WERI-Rb-1 (cell line): ENCODE measurements at regions not wholly inside any gene's neighbourhood (a gene's known extent, or its start where the extent isn't known, plus 50 kb on each side); places are given as distances from the start of the nearest gene placed in this dataset.

Experiments used
- DNase-seq: peaks from one replicate; pipeline ENCODE4 v3.0.0-alpha.2; 2020
- H3K27ac ChIP-seq: fragments of 250-450 bp; sonication (Bioruptor Pico); 2 replicates; pipeline ENCODE4 v1.5.1; 2020; ENCODE audit warnings: mild to moderate bottlenecking, moderate library complexity
- H3K27me3 ChIP-seq: fragments of 250-450 bp; sonication (Bioruptor Pico); 2 replicates; pipeline ENCODE4 v1.5.1; 2021; ENCODE audit warnings: mild to moderate bottlenecking, low read depth, moderate library complexity; ENCODE audit not compliant: insufficient read depth, severe bottlenecking
- H3K36me3 ChIP-seq: fragments of 250-450 bp; sonication (Bioruptor Pico); 2 replicates; pipeline ENCODE4 v1.5.1; 2020; ENCODE audit warnings: mild to moderate bottlenecking, moderate library complexity
- H3K4me3 ChIP-seq: 2 replicates; pipeline ENCODE4 v1.5.1; 2011; ENCODE audit warnings: low read depth, mild to moderate bottlenecking, control low read depth, low read length
- H3K9me3 ChIP-seq: fragments of 250-450 bp; sonication (Bioruptor Pico); 2 replicates; pipeline ENCODE4 v1.5.1; 2021; ENCODE audit warnings: mild to moderate bottlenecking, moderate library complexity; ENCODE audit not compliant: severe bottlenecking
- TF ChIP-seq, protein P1 (sequence below): IDR thresholded peaks from 2 replicates; pipeline ENCODE4 v1.5.1; 2011; ENCODE audit warnings: low read depth, mild to moderate bottlenecking, control low read depth, inconsistent platforms, low read length

DNA sequence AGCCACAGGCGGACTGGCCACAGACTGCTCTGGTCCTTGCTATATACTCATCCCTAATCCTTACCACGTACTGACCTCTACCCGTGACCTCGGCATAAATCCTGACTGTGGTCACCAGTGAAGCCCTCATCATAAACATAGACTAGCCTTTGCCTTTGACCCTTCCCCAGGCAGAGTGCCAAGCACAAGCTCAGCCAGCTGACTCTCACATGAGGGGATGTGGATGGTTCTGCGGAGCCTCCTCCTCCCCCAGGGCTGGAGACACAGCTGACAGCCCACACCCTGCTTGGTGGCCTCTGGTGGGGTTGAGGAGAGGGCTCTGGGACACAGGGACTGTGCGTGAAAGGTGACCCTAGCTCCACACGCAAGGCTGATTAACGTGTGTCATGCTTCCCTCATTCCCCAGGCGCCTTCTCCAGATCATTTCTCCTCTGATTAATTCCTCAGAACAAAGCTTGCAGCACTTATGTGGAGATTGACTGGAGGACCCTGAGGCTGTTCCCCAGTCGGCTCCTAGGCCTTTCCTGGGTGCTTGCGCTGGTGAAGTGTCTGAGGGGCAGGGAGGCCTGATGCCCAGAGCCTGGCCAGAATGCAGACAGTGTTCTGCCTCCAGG, 241.5 kb upstream of the NLRP1 start:
- Histone ChIP-seq H3K9me3 (peaks cover 2% of the 10 kb centered on the region), H3K4me3 (no peak overlapping the region), H3K27me3 (no peaks in the 10 kb centered on the region), H3K27ac (no peak overlapping the region), H3K36me3 (no peaks in the 10 kb centered on the region)
- TF ChIP-seq, protein P1, sequence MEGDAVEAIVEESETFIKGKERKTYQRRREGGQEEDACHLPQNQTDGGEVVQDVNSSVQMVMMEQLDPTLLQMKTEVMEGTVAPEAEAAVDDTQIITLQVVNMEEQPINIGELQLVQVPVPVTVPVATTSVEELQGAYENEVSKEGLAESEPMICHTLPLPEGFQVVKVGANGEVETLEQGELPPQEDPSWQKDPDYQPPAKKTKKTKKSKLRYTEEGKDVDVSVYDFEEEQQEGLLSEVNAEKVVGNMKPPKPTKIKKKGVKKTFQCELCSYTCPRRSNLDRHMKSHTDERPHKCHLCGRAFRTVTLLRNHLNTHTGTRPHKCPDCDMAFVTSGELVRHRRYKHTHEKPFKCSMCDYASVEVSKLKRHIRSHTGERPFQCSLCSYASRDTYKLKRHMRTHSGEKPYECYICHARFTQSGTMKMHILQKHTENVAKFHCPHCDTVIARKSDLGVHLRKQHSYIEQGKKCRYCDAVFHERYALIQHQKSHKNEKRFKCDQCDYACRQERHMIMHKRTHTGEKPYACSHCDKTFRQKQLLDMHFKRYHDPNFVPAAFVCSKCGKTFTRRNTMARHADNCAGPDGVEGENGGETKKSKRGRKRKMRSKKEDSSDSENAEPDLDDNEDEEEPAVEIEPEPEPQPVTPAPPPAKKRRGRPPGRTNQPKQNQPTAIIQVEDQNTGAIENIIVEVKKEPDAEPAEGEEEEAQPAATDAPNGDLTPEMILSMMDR, result no peak
- no peak for DNase-seq

DNA sequence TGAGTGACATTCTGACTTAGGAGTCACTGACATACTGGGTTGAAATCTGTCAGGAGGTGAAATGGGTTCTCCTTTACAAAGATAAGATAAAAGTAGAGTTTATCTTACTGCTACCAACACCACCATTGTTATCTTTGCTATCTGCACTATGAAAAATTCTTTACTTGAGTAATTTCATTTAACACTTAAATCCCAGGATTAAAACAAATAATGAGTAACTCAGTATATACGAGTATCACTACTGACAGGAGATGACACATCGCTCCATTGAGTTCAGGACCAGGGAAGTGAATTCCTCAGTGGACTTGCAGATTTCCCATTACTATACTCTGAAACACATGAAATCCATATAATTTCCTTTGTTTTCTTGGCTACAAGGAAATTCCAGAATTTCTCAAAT, 242.1 kb upstream of the NLRP1 start:
- TF ChIP-seq, protein P1, result no peak
- Histone ChIP-seq H3K9me3 (peaks cover 2% of the 10 kb centered on the region), H3K4me3 (no peak overlapping the region), H3K36me3 (no peaks in the 10 kb centered on the region), H3K27ac (no peak overlapping the region), H3K27me3 (no peaks in the 10 kb centered on the region)
- no peak for DNase-seq

DNA sequence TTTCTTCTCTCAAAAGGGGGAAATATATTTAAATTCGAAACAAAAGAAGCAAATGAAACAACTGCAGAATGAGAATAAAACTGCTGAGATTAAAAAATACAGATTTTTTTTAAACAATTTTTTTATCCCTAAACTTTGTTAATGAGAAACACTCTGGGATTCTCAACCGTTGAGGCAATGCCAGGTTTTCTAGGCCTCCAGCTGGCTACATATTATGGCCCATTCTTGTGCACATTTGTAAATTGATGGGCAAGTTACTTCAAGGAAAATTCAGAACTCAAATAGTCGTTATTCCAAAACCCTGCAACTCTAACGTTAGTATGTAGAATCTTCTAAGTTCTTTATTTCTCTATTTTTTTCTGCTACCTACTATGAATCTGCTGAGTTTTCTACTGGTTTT, 239.3 kb upstream of the WSCD1 start:
- Histone ChIP-seq H3K36me3 (no peaks in the 10 kb centered on the region), H3K9me3 (peaks cover 2% of the 10 kb centered on the region), H3K4me3 (no peak overlapping the region), H3K27ac (no peak overlapping the region), H3K27me3 (no peaks in the 10 kb centered on the region)
- no peak for DNase-seq
- TF ChIP-seq, protein P1, result no peak

DNA sequence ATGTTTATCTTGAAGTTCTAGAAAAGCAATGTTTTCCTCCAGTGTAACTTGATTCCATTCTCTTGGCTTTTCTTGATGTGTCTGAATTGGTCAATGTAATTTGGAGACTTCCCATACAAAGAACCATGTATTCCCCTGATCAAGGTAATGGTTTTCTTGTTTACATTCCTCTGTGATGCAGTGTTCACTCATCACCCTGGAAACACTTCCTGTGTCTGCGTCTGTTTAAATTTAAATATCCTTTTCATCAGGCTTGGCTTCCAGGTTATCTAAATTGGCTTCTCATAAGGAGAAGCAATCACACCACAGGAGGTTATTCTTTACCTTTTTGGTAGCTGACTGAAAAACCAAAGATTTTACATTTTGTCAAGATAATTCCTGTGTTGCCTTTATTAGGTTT, 237.3 kb upstream of the WSCD1 start:
- no peak for DNase-seq
- no peak overlapping the region for H3K27ac ChIP-seq
- no peak overlapping the region for H3K4me3 ChIP-seq
- TF ChIP-seq, protein P1, result no peak
- no peaks in the 10 kb centered on the region for H3K9me3 ChIP-seq
- H3K36me3 ChIP-seq, result no peaks in the 10 kb centered on the region
- no peaks in the 10 kb centered on the region for H3K27me3 ChIP-seq

DNA sequence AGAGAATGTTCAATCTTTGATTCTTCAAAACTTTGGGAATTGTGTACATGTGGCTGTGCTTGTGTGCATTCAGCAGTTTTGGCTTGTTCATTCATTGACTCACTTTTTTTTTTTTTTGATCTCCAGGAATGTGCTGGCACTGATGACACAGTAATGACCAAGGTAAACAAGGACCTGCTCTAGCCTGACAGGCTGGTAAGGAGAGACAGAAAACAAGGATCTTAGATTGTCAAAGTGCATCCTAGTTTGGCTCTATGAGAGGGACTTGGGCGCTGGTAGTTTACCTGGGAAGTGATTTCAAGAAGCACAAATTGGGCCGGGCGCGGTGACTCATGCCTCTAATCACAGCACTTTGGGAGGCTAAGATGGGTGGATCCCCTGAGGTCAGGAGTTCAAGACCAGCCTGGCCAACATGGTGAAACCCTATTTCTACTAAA, 233.1 kb upstream of the WSCD1 start:
- H3K27me3 ChIP-seq, result no peaks in the 10 kb centered on the region
- no peak for DNase-seq
- H3K27ac ChIP-seq, result no peak overlapping the region
- no peaks in the 10 kb centered on the region for H3K36me3 ChIP-seq
- H3K9me3 ChIP-seq, result no peaks in the 10 kb centered on the region
- TF ChIP-seq, protein P1, result no peak
- H3K4me3 ChIP-seq, result no peak overlapping the region
